ENCODE measurements at regions not wholly inside any gene's neighbourhood (a gene's known extent, or its start where the extent isn't known, plus 50 kb on each side); places are given as distances from the start of the nearest gene placed in this dataset.

GRCh38 chr2:146259816-146260215, 1585.0 kb upstream of the ACVR2A start:
- TF ChIP-seq SETDB1 (IDR thresholded peaks at IDR 0.05; ENCODE audit: insufficient read length, low read length) (no peak), CTCF (tag by site-specific recombination; IDR thresholded peaks at IDR 0.05) (no peak), ZNF223 (tag by site-specific recombination; IDR thresholded peaks at IDR 0.05) (no peak), ZBTB11 (tag by site-specific recombination; conservative IDR thresholded peaks at IDR 0.05; ENCODE audit: low read depth) (no peak), GLI4 (tag by site-specific recombination; IDR thresholded peaks at IDR 0.05) (no peak), REST (tag by site-specific recombination; IDR thresholded peaks at IDR 0.05) (no peak)

All from HEK293 (cell line).